ENCODE measurements at regions not wholly inside any gene's neighbourhood (a gene's known extent, or its start where the extent isn't known, plus 50 kb on each side); places are given as distances from the start of the nearest gene placed in this dataset.

DNA sequence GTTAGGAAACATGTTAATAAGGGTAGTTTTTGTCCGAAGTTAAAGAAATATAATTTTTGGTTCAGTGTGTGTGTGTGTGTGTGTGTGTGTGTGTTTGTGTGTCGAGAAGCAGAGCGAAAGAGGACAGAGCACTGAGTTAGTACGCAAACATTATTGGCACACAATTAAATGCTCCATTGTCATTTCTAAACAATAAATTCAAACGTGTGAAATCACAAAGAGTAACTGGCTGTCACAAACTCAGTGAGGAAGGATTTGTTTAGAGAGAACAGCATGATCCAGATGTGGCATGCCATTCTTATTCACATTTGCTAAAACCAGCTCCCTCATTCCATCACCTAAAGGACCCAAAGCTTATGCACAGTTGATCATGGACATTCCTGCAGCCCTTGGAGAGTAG is 970.8 kb downstream of the DTWD2 start:
- DNase-seq, result peak; percentile 67

DNA sequence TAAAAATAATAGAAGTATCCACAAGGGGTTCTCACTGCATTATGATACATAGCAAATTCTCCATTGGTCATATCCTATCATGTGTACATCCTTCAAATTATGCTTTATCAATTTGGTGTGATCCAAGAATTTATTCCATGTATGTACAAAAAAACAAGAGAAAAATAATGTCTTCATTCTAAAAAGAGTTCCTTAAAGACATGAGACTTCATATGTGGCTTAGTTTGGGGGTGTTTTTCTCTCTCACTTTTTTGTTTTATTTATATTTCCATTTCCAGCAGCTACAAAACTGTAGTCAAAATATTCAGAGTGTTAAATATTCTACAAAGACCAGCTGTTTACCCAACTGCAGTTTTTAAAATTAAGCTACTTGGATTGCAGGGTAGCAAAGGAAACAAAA is 972.0 kb downstream of the DTWD2 start:
- no peak for DNase-seq

DNA sequence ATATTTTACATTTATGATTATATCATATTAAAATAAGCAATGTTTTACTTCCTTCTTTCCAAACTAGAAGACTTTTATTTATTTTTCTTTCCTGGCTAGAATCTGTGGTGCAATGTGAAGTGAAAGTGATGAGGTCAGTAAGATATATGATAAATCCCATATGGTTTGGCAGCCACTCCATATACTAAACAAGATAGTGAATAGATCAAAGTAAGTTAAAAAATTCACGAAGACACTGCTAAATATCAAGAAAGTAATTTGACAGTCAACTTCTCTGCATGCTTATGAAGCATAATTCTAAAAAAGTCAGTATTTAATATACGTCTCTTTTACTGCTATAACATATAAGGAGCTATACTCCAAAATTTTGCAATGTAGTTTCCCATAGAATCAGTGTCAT is 972.8 kb downstream of the DTWD2 start:
- DNase-seq, result no peak

DNA sequence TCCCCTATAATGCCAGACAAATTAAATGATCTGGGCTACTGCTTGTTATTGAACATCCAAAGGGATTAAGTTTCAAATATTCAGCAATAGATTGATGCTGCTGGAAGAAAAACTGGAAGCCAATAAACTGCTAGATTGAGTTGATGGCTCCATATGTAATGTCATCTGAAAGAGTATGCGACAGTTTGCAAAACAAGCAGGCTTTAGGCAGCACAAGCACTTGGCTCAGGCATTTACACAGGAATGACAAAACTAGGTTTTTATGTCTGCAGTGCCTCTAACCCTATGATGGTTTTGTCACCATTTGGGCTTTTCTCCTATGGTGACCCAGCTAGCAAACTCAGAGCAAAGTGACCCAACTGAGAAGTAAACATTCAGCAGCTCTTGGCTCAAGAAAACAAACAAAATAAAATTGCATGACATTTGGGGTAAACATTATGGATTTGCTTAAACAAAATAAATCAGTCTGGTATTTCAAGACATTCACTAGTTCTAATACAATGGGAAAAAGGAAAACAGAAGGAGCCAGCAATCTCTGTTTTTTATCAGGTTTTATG is 978.5 kb downstream of the DTWD2 start:
- no peak for DNase-seq

DNA sequence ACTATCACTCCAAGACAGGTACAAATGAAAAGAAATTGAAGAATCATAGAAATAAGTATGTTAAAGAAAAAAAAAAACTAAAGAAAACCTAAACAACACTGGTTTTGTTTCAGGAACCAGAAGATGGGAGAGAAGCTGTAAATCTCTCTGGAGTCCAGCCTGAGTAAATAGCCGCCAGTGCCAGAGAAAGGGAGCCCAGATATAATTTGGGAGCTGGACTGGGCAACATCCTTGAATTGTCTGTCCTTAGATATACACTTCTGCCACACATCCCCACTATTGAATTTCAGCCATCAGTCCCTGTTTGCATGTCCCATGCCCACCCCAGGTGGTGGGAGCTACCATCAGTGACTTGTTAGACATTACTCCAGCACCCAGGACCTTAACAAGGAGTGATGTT is 979.6 kb downstream of the DTWD2 start:
- no peak for DNase-seq

DNA sequence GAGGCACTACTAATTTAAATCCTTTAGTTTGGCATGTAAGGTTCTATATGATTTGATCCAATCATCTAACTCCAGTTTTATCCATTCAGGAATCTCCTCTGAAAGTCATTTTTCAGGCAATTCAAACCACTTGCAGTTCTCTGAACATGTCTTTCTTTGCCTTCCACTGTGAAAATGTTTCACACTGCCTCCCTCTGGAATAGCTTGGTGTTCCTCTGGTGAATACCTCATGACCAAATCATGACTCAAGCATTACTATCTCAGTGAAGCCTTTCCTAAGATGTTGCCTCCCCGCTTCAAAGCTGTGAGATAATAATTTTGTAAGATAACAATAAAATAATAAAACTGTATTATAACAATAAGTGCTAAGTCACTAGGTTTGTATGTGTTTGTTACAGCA is 981.1 kb downstream of the DTWD2 start:
- DNase-seq, result no peak

DNA sequence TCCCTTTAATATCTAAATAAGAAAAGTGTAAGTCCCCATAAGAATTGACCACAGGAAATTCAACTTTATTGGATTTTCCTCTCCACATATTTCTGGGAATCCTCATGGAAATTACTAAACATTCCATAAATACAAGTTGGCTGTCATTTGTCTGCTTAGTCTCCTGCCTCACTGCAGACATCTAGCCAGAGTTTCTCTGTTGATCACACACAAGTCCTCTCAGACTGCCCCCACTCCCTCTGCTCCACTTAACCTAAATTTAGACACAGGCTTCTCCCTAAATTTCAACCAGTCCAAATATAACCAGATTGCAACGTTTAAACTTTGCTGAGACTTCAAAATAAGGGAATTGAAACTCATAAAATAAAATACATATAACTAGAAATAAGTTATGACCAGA is 982.1 kb downstream of the DTWD2 start:
- no peak for DNase-seq

DNA sequence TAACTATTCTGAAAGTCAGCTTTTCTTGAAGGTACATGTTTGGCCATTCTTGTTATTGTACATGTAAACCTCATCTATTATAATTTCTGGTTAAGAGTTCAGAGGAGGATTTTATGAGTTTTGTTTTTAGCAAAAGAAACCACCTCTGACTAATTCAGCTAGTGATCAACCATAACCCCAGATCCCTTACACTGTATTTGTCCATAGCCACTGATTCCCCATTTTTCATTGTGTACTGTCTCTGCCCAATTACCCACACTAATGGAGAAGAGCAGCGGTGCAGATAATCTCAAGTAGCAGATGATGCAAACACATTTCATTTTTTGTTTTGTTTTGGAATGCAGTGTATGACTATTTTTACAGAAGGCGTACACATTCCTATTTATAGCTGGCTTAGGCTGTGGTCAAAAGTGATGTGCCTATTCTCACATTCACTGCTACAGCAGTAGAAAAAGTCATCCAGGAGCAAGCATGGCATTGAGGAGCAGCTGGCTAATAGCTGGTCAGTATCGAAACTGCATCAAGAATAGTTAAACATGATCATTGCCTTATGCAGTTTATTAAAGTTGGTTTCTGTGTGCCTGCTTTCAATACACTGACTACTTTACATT is 988.3 kb downstream of the DTWD2 start:
- no peak for DNase-seq

DNA sequence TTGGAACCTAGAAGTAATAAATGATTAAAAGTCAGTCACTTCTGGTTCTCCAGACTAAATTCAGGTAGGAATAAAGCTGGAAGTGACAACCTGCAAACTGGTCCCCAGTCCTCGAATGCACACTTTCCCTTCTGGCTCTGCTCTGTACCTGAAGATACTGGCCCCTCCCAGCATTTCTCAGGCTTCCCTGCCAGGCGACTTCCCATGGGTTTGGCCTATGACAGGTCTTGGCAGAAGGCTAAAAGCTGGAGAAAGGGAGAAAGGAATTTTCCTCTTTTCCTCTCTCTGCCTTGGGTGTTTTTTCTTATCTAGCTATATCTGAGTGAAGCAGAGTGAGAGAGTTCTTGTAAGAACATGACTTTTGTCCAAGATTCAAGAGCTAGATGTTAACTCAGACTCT is 1005.7 kb downstream of the DTWD2 start:
- DNase-seq, result no peak

DNA sequence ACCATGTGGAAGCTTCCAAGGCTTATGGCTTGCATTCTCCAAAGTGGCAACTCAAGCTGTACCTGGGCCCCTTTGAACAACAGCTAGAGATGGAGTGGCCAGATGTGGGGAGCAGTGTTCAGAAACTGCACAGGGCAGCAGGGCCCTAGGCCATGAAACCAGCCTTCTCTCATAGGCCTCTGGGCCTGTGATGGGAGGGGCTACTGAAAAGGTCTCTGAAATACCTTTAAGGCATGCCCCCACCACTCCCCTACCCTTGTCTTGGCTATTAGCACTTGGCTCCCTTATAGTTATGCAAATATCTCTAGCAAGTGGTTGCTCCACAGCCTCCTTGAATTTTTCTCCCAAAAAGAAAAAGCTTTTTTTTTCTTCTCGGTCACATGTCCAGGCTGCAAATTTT is 1014.6 kb downstream of the DTWD2 start:
- no peak for DNase-seq

DNA sequence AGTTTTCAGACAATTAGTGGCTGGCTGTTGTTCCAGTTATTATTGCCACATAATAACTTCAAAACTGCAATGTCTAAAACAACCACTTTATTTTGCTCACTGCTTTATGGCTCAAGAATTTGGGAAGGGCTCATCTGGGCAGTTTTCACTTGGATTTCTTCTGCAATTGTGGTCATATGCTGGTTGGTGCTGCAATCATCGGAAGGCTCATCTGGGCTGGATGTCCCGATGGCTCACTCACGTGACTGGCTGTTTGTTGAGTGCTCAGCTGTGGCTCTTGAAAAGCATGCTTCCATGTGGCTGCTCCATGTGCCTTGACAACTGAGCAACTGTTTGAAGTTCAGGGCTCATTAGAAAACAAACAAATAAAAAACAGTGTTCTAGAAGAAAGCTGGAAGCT is 1032.5 kb downstream of the DTWD2 start:
- no peak for DNase-seq

DNA sequence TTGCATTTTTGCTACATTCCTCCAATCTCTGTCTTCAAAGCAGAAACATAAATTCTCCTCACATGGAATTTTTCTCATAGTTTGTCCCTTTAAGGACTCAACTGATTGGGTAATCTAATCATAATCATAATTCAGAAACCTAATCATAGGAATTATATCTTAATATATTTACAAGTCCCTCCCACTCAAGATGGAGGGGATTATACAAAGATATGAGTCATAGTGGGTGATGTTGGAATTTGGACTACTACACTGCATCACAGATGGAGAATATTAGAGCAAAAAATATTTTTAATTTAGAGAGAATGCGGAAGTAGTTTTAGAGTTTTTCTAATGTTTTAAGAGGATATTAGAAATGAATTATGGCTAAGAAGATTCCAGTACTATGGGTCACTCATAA is 1034.0 kb downstream of the DTWD2 start:
- no peak for DNase-seq

DNA sequence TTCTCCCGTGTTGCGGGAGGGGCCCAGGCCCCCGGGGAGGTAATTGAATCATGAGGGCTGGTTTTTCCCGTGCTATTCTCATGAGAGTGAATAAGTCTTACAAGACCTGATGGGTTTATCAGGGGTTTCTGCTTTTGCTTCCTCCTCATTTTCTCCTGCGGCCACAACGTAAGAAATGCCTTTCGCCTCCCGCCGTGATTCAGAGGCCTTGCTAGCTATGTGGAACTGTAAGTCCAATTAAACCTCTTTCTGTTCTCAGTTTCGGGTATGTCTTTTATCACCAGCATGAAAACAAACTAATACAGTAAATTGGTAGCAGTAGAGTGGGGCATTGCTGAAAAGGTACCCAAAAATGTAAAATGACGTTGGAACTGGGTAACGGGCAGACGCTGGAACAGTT is 1035.1 kb downstream of the DTWD2 start:
- DNase-seq, result no peak

DNA sequence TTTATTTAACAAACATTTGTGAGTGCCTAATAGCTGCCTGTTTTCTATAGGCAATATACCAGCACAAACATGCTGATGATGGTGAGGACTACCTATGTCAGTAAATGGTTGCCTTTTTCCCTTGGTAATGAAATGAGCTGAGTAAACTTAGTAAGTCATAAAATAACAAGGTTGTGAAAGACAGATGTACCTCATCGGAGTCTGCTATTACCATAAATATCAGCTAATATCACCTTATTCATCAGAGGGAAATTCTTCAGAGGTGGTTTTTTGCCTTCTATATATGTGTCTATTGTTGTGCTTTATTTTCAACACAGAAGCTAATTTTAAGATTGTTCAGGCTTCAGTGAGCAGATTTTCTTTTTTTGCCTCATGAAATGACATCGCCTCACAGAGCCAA is 1040.5 kb downstream of the DTWD2 start:
- DNase-seq, result no peak

DNA sequence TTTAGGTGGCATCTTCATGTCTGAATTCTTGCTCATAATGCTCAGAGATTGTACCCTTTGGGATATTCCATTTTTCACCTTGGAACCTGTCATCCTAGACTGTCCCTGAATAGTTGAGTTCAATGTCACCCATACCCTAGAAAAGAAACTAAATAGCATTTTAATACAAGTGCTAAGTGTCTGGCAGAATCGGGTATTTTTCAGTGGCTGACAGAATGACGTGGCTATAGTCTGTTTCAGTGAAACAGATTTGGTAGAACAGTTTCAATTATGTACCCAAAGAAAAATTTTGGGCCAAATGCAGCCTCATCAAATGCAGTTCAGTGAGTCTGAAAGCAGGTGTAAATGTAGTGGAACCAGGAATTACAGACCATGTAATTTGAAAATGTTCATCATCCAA is 1041.2 kb downstream of the DTWD2 start:
- DNase-seq, result no peak

DNA sequence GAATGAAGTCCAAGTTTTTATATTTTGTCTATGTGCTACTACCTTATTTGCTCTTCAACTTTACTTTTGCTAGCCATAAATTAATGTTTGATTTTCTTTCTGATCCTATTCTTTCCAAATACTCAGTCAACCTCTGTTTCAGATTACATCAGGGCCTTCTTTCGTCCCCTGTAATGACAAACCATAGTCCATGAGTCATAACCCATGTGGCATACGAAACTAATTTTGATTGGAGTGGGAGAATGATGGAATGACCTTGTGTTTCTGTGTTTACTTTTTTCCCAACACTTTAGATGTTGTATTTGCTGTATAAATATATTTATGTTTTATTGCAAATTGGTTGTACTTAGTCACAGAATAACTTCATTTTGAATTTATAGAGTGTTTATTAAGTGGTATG is 1043.1 kb downstream of the DTWD2 start:
- DNase-seq, result no peak

DNA sequence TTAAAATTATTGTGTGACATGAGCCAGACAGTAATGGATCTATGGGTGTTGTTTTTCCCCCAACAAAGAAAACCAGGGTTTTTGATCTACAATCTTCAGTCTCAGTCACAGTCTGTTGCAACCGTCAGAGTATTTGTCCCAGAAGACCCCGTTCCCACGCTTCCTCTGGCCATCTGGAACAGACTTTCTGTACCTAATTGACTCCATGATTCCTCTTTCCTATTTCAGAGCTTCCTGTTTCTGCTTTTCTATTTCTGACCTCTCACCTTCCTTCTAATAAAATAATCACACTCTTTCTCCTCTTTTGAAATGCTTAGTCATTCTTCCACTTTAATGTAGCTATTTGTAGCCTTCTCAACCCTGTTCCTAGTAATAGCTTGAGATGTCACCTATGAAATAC is 1044.8 kb downstream of the DTWD2 start:
- no peak for DNase-seq

DNA sequence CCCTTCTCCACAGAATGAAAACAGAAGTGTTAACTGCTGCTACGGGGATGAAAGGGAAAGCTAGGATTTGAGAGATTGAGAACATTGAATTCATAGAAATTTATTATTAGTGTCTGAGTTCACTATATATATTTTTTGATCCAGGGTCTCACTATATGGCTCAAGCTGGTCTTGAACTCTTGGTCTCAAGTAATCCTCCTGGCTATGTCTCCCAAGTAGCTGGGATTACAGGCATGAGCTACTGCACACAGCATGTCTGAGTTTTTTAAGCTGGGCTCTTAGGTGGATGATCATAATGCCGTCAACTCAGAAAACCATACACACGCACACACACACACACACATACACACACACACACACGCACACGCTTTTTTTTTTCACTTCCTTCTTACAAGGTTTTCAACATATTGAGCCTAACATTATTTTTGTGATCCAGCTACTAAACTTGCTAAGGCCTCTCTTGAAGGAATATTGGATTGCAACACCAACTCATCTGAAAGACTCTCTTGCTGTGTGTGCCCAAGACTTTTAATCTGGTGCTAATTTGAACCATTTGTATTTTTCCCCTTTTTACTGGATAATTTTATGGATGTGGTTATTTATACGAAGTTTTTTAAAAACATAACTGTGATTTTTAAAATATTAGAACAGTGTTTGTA is 1045.4 kb downstream of the DTWD2 start:
- DNase-seq, result no peak

DNA sequence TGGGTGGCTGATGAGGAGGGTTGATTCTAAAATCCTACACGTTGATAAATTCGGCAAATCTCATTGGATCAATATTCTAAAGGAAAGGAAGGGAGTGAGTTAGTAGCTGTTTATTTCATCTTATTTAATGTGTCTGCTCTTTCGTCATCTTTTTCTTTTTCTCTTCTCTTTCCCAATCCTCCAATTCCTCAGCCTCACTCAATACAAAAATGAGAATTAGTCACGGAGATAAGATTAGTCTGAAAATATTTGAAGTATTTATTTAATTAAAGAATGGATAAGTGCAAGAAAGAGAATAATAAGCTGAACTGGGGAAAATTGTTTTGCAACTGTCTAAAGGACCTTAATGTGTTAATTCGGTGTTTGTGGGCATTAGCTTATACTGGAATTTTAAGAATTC is 1095.1 kb downstream of the DTWD2 start:
- DNase-seq, result no peak

DNA sequence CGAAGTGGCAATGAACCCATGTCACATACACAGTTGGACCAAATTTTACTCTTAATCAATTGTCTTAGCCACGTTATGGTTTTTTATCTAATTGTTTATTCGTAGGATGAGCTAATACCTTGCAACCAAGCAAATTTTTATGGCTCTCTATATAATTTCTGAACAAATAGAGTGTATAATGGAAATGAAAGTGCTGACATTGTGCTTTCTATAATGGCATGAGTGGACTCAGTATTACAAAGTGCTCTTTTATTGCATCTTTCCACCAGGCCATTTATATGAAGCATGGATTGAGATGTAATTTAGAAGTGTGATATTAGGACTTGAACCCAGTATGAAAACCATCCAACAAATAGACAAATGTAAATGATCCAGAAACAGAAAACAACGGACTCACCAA is 1096.0 kb downstream of the DTWD2 start:
- no peak for DNase-seq

DNA sequence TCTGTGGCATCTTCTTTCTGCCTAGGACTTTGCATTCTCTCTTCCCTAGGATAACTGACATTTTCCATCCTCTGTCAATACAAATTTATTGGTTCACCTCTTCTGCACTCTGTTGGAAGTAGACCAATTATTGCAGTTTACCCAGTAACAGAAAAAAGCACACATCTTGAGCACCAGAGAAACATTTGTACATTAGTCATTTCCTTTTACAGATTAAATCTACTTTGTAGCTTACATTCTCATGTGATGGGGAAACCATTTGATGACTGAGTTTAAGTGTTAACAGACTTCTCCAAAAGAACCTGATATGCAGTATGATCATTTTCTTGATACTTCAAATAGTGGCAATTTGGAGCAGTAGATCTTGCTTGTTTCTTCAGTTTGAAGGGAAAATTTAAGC is 1098.8 kb downstream of the DTWD2 start:
- DNase-seq, result no peak

DNA sequence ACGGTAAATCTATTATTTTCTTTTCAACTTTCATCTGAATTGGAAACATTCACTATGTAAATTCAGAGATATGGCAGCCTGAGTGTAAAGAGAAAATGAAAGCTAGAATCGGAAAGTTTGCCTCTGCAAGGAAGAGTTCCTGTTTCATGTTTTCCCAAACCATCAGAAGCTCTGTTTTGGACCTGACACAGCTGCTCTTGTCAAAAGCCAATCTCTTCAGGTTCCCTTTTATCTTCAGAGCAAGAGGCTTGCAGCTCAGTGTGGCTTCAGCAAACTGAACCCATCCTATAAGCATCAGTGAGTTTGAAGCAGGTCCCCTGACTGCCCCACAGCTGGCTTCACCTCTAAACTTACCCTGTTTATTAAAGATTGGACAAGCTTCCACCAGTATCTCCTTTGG is 1099.7 kb downstream of the DTWD2 start:
- DNase-seq, result no peak

DNA sequence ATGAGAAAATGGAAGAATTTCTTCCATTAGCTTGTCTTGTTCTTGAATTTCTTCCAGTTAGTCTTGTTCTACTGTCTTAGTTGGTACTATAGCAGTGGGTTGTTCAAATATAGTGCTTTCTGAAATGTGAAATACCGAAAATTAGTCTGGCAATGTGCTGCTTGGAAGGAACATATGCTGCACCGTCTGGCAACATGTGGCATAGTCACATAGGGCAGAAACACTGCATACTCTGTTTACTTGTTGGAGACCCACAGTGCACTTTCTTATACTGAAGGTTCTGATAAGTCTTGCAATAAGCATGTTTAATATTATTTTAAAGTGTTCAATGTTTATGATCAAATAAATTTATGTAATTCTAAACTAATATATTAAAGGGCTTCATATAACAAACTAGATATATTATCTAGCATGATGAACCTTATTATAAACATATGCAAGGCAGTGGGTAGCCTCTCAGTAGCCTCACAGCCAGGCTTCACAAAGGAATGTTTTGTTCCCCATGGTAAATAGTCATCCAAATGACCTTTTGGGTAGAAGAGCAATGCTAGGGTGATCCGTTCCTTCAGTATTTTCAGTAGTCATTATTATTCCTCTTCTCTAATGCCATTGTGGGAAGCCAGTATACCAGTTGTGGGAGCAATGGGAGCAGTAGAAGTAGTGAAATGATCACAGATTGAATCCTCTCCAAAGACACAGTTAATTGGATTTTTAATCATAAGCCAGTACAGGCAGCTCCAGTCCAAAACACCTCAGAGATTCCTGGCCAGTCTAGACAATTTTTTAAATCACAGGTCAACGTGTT is 1106.7 kb downstream of the DTWD2 start:
- no peak for DNase-seq

DNA sequence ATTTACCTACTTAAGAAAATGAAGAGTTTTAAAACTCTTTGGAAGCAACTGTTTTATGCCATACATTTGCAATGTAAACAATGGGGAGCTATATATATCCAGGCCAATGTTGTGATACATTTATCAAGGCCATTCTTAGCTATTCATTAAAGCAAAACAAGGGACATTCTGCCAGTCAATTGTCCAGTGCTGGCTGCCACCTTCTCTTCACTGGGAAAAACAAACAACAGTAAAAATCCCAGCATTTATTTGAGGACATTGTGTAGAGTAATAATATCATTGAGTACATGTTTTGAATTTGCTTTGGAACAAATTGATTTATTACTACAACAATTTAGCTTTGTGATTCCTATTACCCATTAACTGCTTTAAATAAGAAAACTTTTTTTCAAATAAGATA is 1107.4 kb downstream of the DTWD2 start:
- DNase-seq, result no peak
